ENCODE measurements at regions not wholly inside any gene's neighbourhood (a gene's known extent, or its start where the extent isn't known, plus 50 kb on each side); places are given as distances from the start of the nearest gene placed in this dataset.

- no peak for DNase-seq
Measured at GRCh38 chr1:193609592-193609991, 423.2 kb upstream of the B3GALT2 start.

GRCh38 chr1:193607787-193608186 lies 421.4 kb upstream of the B3GALT2 start:
- no peak for DNase-seq

- no peak for DNase-seq
Measured at GRCh38 chr1:193606035-193606434, 419.6 kb upstream of the B3GALT2 start.

DNA sequence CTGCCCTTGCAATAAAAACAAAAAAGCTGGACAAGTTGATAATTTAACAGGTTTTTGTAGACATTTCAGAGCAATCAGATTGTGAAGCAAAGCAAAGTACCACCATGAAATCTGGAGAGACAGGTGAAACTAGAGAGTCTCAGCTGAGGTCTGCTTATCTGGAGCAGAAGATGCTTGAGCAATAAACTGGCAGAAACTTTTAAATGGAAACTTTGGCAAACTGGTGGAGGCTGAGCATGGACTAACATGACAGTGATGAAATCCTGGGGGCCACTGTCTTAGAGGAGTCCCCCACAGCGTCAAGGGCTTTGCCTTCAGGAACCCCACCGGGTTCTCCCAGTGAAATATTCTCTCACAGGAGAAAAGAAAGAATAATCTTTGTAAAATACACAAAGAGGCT lies 416.3 kb upstream of the B3GALT2 start:
- DNase-seq, result no peak

- no peak for DNase-seq
Measured at GRCh38 chr1:193593147-193593885, 406.9 kb upstream of the B3GALT2 start.

DNA sequence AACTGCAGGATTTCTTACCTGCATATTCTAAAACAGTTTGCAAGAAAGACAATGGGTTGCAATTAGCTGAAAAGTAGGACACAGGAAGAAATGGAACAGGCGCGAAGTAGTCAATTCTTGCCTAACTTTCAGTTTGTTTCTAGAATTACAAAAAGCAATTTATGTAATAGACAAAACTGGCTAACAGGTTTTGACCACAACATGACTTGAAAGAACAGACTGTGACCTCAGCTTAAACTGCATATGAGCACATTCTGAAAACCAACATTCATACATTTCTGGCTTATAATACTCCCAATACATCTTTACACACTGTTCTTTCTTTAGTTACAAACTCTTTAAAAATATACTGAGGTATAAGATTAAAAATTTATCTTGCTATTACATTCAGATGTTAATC lies 405.9 kb upstream of the B3GALT2 start:
- no peak for DNase-seq

DNA sequence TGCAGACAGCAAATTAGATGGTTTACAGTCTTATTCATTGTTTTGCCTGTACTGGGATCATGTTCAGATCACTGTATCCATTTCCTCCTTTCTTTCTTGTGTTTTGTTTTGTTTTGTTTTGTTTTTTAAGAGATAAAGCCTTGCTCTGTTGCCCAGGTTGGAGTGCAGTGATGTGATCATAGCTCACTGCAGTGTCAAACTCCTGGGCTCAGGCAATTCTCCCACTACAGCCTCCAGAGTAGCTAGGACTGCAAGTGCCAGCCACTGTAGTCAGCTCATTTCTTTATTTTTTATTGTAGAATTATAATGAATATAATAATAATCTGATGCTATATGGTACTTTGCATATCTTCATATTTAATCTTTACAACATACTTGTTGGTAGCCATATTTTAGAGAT lies 403.7 kb upstream of the B3GALT2 start:
- no peak for DNase-seq

GRCh38 chr1:193589597-193590040 lies 403.2 kb upstream of the B3GALT2 start:
- no peak for DNase-seq

GRCh38 chr1:193588311-193589082 lies 402.1 kb upstream of the B3GALT2 start:
- no peak for DNase-seq

- no peak for DNase-seq
Measured at GRCh38 chr1:193584731-193585239, 398.4 kb upstream of the B3GALT2 start.

GRCh38 chr1:193581341-193581740 lies 394.9 kb upstream of the B3GALT2 start:
- no peak for DNase-seq

- no peak for DNase-seq
Measured at GRCh38 chr1:193580419-193580818, 394.0 kb upstream of the B3GALT2 start.

DNA sequence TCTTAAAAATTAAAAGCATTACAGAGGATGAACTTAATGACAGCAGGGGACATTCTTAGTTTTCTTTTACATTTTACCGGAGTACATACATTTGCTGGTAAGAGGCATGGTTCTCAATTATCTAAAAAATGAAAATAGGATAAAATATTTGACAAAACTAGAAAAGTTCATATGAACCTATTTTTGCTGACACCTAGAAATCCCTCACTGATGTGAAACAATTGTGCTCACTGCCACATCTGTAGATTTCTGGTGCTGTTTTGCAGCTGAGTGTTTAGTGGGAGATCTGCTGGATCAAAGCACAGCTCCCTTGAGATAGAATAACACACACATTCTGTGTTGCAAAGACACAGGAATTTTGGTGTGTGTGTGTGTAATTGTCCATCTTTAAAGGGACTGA lies 392.9 kb upstream of the B3GALT2 start:
- DNase-seq, result no peak

GRCh38 chr1:193574913-193575312 lies 388.5 kb upstream of the B3GALT2 start:
- DNase-seq, result no peak

- no peak for DNase-seq
Measured at GRCh38 chr1:193569983-193570269, 383.5 kb upstream of the B3GALT2 start.

DNA sequence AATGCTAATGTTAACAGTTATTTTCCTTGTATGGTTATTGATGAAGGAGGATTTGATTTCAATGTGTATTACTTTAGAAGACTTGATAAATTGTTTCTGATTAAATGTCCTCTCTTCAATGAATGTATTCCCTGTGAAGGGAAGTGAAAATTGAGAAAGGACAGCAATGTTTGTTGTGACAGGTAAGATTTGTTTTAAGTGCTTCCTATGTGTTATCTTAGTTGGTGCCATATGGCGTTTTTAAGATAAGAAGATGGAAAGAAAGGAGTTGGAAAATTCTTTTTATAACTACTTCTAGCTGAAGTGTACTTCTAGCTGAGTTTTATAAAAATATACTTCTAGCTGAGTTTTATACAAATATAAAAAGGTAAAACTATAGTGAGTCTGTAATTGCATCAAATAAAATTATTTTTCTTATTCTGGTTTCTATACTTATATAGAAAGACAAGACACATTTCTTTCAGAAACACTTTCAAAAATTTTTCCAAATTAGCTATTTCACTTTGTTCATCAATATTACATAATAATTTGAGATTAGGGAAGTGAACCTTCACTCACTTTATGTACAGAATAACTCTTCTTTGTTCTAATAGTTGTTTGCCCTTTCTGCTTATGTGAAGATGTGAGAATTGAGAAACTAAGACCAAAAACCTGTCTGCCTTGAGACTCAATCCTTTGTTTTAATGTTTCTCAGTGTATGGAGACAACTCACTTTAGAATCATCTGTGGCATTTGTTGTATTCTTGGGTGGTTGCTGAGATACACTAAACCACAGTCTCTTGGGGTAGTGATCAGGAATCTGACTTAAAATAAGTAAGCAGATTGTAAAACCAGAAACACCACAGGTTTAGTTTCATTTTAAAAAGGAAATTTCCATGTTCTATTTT lies 382.9 kb upstream of the B3GALT2 start:
- DNase-seq, result no peak

DNA sequence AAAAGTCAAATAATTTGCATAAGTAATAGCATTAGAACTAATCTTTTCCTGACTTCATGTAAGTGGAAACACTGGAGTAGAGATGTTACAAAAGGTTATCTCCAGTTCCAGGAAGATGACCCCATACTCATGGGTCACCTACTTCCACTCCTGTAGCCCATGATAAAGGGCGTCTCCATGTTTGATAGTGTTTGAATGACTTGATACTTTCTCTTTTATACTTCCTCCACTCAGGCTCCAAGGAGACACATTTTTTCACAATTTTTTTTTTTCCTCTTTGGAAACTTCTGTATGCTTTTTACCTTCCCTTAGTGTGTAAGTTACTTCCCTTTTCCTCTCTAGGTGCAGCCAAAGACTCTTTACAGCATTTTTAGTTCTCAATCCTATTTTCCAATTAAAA lies 382.1 kb upstream of the B3GALT2 start:
- DNase-seq, result no peak

DNA sequence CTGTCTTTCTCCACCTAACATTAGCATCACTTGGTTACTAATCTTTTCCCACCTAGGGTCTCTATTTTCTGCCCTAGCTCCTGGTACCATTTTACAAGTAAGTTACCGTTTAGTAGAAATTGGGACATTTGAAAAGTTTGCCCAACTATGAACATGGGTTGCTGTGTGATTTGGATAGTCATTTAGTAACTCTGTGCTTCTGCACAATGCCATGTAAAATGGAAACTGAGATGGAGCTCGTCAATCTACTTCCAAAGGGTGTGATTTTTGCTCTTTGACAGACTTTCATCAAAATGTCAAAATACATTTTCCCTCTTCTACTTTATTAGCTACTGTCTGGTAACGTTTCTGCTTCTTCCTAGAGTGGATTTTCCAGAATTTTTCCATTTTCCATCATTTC lies 381.5 kb upstream of the B3GALT2 start:
- no peak for DNase-seq

- DNase-seq, result no peak
Measured at GRCh38 chr1:193566735-193567134, 380.3 kb upstream of the B3GALT2 start.

DNA sequence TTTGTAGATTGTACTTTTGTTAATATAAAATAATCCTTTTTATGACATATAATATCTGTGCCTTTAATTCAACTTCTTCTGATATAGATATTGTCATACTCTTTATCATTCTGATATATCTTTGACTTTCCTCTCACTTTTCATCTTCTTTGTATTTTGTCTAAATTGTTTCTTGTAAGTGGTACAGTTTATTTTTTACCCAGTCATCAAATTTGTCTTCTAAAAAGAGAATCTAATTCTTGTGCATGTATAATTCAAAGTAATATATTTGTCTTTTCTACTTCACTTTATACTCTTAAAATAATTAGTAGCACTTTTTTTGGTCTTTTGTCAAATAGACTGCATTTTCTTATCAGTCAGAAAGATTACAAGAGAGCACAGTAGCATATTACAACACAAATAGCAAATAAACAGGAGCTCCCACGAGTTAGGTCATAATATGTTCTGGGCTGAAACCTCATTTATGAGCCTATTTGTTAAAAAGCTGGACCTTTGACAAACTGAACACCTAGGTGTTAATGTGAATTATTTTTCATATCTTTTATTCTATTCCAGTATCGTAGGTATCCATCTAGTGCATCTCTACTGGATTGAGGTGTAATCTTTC lies 379.7 kb upstream of the B3GALT2 start:
- no peak for DNase-seq

DNA sequence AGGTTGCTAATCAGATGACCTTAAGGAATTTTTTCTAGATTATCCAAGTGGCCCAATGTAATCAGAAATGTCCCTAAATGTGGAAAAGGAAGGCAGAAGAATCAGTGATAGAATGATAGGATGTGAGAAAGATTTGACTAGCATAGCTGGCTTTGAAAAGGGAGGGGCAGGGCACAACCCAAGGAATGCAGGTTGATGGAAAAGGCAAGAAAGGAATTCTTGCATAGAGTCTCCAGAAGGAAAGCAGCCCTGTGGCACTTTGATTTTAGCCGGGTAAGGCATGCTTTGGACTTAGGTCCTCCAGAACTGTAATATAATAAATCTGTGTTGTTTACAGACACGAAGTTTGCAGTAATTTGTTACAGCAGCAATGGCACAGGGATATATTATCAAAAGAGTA lies 375.7 kb upstream of the B3GALT2 start:
- DNase-seq, result no peak

DNA sequence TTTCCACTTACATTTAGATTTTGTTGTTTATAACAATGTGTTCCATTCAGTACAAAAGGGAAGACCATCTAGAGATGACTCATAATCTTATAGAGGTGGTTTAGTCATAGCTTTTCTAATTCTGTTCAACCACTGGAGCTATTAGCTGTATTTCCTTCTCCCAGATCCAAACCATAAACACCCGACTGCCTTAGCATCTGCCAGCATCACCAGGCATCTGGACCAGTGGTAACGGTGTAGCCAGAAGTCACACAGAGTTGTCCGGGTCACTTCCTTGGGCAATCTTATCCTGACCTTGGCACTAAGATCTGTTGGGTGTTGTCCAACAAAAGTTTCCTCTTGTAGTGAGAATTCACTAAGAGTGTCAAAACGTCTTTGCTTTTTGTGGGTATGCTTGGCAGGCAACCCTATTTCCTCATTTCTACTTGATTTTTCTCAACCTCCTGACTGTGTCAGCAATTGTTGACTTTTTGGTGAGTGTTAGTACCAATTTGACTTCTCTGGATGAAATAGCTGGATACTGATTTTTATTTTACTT lies 372.1 kb upstream of the B3GALT2 start:
- DNase-seq, result no peak

Data from NCI-H146 (cell line).